Superior temporal gyrus (tissue), 1 donor: ENCODE measurements at regions not wholly inside any gene's neighbourhood (a gene's known extent, or its start where the extent isn't known, plus 50 kb on each side); places are given as distances from the start of the nearest gene placed in this dataset.

Experiments
- DNase-seq: peaks from one replicate; pipeline ENCODE4 v3.0.0-alpha.2; 2016; ENCODE audit errors: extremely low spot score

DNA sequence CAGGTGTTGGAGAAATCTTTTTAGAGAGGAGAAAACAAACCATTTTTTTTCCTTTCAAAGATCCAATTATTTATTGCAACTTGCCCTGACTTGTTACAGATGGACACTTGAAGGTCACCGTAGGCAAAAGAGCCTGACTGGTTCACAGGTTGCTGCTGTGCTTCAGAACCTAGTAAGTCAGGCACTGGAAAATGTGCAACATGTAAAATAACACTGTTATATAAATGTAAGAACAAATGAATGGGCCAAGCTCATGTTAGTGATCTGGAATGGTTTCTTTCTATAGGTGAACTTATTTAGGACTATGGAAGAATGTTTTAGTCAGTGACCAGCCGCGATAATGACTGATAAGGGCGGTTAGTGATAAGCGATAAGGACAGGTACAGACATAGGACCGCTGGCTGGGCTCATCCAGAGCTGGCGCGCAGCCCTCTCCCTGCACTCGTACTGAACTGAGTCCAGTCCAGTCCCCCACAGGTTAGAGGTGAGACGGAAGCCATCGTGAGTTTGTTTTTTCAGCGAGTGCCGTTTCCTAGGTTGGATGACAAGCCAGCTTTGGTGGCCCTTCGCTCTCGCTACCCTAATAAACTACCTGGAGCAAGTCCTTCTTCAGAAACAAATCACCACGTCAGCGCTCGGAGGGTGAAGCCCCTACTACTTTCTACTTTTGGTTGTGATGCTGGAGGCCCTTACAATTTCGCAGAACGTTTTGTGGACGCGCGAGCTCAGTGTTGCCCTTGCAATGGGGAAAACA lies 94.4 kb upstream of the PRDM1 start:
- DNase-seq, result no peak

DNA sequence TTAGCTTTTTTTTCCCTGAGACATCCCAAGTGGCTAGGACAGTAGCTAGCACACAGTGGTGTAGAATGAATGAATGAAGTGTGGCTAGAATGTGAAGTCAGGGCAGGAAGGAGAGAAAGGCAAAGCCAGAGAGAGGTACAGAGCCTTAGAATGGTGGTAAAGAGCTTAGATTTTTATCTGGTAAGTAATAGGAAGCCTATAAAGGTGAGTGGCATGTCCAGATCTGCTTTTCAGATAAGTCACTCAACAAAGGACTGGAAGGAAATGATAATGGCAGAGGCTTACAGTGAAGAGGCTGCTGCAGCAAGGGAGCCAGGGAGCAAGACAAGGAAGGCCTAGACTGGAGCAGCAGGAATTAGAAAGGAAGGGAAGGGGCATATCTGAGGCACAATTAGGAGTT lies 96.0 kb upstream of the PRDM1 start:
- DNase-seq, result no peak

DNA sequence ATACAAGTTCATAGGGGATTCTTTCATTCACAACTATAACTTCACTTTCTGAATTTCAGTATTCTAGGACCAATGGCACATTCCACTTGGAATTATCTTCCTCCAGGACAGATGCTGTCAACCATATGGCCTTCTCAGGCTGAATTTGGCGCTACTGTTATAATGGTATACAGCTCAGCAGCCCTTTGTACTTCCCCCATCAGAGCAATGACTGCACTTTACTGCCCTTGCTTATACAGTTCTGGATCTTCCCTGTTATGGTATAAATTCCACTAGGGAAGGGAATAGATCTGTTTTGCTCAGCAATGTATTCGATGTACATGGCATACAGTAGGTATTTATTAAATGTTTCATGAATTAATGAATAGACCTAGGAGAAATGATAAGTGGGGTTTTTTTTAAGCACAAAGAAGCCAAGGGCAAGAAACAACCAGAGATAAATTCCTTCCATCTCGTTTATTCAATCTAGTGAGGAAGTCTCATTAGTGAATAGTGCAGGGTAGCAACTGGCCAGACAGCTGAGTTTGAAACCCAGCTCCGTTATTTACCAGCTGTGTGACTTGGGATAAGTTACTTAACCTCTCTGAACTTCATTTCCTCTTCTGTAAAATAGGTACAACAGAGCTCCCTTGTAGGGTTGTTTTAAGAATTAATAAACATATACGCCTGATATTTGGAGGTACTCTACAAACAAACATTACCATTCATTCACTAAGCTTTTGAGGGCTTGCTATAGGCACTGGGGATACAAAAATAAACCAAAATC lies 97.1 kb upstream of the PRDM1 start:
- DNase-seq, result no peak

DNA sequence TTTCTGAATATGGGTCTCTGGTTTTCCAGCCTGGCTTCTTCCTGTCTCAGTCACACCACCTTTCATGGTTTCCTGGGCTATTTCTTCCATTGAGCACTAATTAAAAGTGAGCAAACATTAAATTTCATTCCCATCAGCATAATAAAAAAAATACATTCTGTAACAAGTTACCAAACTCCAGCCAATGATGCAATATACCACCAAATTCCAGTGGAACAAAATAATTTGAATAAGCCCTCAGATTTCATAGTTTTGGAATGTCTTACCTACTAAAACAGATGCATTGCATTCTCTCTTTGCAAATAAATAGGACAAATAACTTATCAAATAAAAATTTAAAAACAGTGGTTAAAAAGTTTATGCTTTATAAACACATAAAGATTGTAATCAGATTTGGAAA lies 97.8 kb upstream of the PRDM1 start:
- DNase-seq, result no peak

DNA sequence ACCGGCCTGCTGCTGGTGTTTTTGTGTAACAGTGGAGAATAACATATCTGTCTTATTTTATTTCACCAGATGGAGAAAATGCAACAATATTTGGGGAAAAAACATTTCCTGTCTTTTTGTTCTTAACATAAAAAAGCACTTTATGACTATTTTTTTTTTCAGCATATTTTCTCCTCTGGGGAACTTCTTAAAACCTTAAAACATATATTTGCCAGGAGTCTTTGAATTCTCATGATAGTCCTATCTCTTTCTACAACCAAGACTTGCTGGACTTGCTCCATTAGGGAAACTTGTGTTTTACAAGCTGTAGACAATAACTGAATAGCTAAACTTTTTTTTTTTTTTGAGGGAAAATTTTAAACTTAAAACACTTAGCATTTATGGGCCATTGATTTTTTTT lies 98.6 kb upstream of the PRDM1 start:
- DNase-seq, result no peak

DNA sequence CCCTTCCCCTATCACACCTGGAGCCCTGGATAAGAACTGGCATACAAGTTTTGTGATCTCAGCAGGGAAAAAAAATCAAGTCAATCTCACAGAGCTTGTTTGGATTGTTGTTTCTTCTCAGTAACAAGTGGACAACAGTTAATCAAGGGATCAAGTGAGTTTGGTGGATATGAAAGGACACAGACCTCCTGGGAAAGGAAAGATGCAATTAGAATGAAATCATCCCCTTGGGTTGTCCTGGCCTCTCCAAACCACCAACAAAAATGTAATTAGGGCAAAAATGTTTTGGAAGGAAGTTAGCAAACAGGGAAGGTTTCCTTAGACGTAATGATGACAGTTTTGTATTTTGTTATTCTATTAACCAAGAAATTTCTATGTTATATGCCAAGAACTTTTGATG lies 99.1 kb upstream of the PRDM1 start:
- DNase-seq, result no peak

DNA sequence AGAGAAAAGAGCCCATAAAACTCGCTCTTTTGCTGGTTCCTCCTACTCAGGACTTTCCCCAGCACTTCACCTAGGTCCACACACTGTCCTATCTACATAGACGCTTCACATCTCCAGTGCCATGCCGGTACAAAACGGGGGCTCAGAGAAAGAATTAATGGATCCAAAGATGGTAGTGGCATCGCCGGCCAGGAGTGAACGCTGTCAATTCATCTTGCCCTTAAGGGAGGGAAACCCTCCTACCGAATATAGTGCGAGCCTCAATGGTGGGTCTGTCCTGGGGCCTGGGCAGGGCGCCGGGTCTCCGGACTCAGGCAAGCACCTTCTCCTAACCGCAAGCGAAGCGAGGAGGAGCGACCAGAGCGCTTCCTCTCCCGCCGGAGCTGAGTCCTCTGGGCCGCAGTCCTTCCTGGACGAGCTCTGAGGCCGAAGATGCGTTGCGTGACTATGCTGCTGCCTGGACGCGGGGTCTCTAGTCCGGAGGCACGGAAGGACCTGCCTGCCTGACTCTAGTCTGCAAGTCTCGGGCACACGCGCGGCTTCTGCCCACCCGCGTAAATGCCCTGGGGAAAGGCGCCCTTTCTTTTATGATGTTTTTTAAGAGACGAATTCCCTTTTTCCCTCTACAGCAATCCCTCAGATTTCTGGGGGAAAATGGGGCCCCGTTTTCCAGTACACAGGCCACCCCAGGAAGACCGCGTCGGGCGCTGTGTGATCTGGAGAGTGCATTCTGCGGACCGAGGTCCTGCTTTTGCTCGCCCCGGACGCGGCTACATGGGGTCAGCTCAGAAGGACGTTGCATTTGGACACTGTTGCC lies 100.1 kb upstream of the PRDM1 start:
- DNase-seq, result no peak

DNA sequence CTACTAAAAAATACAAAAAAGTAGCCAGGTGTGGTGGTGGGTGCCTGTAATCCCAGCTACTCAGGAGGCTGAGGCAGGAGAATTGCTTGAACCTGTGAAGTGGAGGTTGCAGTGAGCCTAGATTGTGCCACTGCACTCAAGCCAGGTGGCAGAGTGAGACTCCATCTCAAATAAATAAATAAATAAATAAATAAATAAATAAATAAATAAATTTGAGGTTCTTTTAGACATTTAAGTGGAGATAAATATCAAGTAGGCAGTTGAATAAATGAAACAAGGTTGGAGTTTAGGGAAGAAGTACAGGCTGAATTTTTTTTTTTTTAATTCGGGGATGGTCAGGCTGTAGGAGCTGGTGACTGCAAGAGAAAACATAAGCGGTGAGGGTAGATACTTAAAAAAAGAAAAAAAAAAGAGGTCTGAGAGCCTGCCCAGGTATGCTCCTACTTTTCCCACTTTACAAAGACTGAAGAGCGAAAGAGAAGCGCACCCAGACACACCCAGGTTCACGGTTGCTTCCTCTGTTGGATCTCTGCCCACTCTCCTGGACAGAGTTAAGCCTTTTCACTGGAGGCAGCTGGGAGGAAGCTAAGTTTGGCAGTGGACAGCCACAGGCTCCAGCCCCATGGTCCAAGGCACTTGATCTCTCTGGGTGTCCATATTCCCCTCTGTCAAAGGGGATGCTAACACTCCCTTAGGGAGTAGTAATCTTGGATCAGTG lies 100.9 kb upstream of the PRDM1 start:
- DNase-seq, result no peak

DNA sequence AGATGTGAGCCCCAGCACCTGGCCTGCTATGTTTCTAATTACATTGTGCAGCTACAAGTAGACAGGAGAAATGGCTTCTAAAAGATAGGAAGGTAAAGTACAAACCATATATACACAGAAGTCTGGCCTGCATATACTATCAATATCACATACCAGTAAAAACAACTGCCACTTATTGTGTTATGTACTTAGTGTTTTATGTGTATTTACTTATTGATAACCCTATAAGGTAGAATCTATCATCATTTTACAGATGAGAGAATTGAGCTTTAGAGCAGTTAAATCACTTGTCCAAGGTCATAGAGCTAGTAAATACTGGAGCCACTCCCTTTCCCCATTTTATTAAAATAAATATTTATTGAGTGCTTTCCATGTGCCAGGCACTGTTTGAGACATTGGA lies 102.4 kb upstream of the PRDM1 start:
- DNase-seq, result no peak

DNA sequence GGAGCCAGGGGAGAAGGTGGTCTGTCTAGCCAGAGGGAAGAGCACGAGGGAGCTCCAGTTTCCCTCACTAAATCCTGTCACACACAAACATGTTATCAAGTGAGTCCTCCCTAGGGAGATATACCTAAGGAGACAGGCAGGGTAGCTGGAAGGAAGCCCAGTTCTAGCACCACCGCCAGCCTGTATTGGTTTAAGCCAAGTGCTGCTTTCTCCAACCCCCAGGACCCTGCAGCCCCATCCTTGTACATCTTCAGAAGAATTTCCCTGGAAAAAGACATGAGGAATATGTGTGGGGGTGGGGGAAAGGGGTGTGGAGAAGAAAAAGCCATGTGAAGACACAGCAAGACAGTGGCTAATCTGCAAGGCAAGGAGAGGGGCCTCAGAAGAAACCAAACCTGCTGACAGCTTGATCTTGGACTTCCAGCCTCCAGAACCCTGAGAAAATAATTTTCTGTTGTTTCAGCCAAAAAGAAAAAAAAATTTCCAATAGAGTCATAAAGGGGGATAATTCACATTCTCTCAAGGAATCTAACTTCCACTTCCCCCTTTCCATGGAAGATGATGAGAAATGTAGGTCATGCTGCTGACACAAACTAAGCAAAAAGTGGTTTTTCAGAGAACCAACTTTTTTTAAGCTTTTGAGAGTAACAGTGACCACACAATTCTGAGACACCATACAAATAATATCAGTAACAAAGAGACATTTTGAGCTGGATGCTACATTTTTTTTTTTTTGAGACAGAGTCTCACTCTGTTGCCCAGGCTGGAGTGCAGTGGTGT lies 103.2 kb upstream of the PRDM1 start:
- DNase-seq, result no peak

DNA sequence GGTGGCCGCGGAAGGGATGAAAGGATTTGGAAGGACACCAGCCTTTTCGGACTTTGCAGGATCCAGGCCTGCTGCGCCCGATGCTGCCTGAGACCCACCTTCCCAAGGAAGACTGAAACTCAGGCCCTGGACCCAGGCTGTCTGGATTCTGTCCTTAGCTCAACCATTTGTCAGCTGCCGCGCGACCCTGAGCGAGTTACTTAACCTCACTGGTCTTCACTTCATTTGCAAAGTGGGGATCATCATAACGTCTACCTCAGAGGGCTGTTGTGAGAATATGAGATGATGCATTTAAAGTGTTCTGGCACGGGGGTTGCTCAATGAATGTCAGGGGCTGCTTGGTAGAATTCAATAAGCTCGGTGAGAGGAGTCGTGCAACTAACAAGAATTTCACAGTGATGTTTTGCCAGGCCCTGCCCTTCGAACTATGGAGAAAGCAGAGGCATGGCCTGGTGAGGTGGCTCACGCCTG lies 104.2 kb upstream of the PRDM1 start:
- no peak for DNase-seq

DNA sequence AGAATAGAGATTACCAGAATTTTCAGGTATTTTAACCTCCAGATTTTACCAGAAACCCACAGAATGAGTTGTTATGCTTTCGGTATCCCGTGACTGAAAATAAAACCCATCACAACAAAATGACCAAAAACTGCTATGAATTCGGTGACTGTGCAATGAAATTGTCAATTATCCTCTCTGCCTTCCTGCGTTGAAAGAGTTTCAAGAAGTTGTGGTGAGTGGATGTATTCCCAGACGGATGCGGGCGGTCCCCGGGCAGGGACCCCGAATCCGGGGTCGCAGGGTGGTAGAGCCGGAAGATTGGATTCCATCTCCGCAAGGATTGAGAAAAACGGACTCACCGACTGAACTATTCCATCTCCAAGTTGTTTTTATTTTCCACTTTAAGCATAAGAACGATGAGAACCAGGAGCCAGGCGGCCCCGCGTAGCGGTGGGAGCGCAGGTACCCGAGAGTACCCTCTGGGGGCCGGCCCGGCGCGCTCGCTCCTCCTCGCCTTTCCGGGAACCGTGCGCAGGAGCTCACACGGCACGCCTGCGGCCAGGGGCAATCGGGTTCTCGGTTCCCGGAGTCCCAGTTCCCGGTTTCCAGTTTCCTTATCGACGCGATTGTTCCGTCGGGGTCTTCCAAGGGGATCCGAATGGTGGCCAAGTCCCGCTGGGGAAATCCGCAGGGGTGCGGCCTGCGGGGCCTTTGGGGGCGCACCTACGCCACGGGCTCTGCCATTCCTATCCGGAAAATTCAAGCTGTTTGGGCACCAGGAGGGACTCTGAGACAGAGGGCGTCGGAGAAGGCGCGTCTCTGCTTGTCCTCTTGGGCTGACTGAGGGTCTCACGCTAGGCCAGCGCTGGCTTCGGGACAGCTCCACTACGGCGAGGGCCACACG lies 104.9 kb upstream of the PRDM1 start:
- DNase-seq, result no peak

DNA sequence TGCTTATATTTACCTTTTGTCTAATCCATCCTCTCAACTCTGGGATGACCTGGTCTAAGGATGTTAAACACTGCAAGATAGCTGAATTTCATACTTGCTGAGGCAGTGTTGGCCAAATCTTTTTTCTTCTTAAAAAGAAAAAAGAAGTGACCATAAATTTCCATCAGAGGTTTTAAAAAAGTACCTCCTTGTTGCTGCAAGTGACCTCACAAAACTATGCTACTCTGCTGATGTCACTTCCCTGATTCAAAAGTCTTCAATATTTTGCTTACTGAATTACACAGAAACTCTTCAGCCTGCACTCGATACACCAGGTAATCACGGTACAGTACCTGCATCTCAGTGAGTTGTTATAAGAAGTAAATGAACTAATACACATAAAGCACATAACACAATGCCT lies 107.2 kb upstream of the PRDM1 start:
- DNase-seq, result no peak

DNA sequence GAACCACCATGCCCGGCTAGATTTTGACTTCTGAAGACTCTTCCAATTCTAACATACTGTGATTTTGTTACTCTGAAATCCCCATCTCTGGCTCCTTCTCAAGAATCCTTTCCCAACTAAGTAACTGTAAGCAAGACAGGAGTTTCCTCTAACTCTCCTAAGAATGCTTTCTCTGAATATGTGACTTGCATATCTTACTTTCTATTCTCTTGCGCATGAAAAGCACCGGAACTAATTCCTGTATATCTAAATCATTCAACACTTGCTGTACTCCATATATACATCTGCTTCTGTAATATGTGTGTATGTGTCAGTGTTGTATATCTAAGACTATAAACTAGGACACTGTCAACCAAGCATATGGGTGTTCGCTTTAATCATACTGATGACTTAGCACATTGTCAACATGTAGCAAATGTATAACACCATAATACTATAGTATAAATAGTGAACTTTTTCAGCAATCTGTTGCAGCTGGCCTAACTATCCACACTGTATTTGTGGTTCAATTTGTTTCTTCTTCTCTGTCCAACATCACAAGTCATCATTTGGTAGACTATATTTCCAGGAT lies 108.1 kb upstream of the PRDM1 start:
- no peak for DNase-seq

DNA sequence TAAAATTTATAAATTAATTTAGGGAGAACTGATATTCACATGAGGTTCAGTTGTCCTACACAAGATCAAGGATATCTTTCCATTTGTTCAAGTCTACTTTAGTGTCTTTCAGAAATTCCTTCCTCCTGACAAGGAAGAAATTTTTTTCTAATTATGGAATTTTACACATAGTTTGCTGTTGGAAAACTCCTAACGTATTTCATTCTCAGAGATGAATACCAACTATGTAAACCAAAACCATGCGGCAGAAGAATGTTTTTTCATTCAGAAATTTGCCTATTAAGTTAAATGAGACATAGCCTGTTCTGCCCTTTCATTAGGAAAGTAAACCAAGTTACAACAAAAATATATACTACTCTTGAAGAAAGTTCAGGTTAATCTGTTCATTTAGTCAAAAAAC lies 111.2 kb upstream of the PRDM1 start:
- DNase-seq, result no peak

DNA sequence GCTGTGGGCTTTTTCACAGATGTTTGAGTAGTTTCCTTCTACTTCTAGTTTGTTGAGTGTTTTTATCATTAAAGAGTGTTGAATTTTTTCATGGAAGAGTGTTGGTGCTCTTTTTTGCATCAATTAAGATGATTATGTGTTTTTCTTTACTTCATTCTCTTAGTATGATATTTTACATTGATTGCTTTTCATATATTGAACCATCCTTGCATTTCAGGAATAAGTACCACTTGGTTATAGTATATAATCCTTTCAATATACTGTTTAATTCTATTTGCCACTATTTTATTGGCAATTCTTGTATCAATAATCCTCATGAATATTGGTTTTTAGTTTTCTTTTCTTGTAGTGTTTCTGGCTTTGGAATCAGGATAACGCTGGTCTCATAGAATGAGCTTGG lies 113.7 kb upstream of the PRDM1 start:
- DNase-seq, result no peak

DNA sequence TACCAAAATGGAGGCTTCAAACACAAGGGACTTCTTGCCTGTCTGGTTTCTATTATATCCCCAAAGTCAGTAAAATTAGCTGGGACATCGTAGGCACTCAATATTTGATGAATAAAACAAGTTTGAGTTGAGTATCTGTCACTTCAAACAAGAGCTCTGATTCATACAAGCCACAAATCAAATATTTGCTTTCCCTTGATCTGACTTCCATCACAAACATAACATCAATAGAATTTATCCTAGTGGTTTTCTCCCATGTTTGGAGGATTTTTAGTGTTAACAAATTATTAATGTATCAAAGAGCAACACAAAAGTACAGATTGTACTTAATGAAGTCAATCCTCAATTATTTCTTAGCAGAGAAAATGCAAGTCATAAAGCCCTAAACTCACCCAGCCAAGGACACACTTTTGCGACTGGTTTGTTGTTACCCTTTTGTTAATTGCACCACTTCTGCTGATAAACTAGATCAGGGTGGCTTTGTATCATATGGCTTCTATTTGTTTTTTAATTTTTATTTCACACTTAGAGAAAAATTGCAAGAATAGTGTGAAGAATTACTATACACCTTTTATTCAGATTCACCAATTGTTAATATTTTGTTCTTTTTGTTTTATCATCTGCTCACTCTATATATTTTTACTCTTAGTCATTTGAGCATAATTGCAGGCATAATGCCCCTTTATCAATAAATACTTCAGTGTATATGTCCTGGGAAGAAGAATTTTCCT lies 117.4 kb upstream of the PRDM1 start:
- no peak for DNase-seq

DNA sequence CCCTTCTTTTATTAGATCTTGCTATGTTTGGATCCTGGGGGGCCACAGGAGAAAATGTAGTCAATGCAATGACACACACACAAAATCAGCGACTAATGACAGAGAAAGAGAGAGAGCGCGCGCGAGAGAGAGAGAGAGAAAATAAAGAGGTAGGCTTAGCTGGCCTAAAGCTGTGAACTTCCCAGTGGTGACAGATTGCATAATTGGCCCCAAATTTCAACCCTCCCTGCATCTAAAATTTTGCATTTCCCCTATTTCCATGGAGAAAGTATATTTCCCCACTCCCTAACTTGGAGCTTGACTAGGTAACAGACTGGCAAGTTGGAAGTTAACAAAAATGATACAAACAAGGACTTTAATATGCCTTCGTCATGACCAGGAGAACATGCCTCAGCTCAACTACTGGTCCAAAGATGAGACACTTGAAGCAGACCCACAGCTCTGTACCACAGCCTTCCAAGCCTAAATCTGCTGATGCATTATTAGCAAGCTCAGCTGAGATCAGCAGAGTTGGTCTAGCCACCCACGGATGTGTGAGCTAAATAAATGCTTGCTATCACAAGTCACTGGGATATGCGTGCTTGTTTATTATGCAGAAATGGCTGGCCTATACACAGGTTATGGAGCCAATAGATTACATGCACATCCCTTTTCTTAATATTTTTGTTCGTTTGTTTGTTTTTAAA lies 118.1 kb upstream of the PRDM1 start:
- no peak for DNase-seq
